A172 (cell line): ENCODE measurements at regions not wholly inside any gene's neighbourhood (a gene's known extent, or its start where the extent isn't known, plus 50 kb on each side); places are given as distances from the start of the nearest gene placed in this dataset.

Experiments used
- DNase-seq: peaks from one replicate; pipeline ENCODE4 v3.0.0-alpha.2; 2015; ENCODE audit warnings: low spot score

GRCh38 chr12:115506822-115507559, 770.5 kb downstream of the MED13L start:
- no peak for DNase-seq

GRCh38 chr12:115504306-115505290, 772.9 kb downstream of the MED13L start:
- DNase-seq, result no peak

- DNase-seq, result no peak
Observed at GRCh38 chr12:115500872-115501271, 776.6 kb downstream of the MED13L start.

GRCh38 chr12:115495300-115495699, 782.2 kb downstream of the MED13L start:
- DNase-seq, result no peak

- DNase-seq, result no peak
Observed at GRCh38 chr12:115492553-115492952, 784.9 kb downstream of the MED13L start.

GRCh38 chr12:115491511-115492250, 785.8 kb downstream of the MED13L start:
- no peak for DNase-seq

- no peak for DNase-seq
Observed at GRCh38 chr12:115489253-115489652, 788.2 kb downstream of the MED13L start.

- no peak for DNase-seq
Observed at GRCh38 chr12:115485967-115486366, 791.5 kb downstream of the MED13L start.

GRCh38 chr12:115485503-115485902, 792.0 kb downstream of the MED13L start:
- no peak for DNase-seq

GRCh38 chr12:115482943-115483342, 794.5 kb downstream of the MED13L start:
- no peak for DNase-seq

- no peak for DNase-seq
Observed at GRCh38 chr12:115481141-115481540, 796.4 kb downstream of the MED13L start.

- no peak for DNase-seq
Observed at GRCh38 chr12:115478505-115478904, 794.5 kb upstream of the TBX3 start.

- no peak for DNase-seq
Observed at GRCh38 chr12:115474539-115475353, 790.8 kb upstream of the TBX3 start.

- DNase-seq, result no peak
Observed at GRCh38 chr12:115473257-115473956, 789.4 kb upstream of the TBX3 start.

GRCh38 chr12:115472852-115473251, 788.9 kb upstream of the TBX3 start:
- DNase-seq, result no peak

- no peak for DNase-seq
Observed at GRCh38 chr12:115470977-115471376, 787.0 kb upstream of the TBX3 start.

GRCh38 chr12:115470526-115470925, 786.6 kb upstream of the TBX3 start:
- no peak for DNase-seq

- no peak for DNase-seq
Observed at GRCh38 chr12:115468087-115468510, 784.1 kb upstream of the TBX3 start.

- DNase-seq, result no peak
Observed at GRCh38 chr12:115467531-115467930, 783.6 kb upstream of the TBX3 start.

GRCh38 chr12:115466076-115466475, 782.1 kb upstream of the TBX3 start:
- DNase-seq, result no peak

- DNase-seq, result no peak
Observed at GRCh38 chr12:115464661-115465060, 780.7 kb upstream of the TBX3 start.
